H9 (cell line): ENCODE measurements at regions not wholly inside any gene's neighbourhood (a gene's known extent, or its start where the extent isn't known, plus 50 kb on each side); places are given as distances from the start of the nearest gene placed in this dataset.

Experiments
- DNase-seq: peaks from one replicate; pipeline ENCODE4 v3.0.0-alpha.2; 2017
- H2AFZ ChIP-seq: one replicate; pipeline ENCODE4 v1.6.1; 2013; ENCODE audit warnings: mild to moderate bottlenecking, low read length, control low read depth, moderate library complexity
- H2AK5ac ChIP-seq: 2 replicates; pipeline ENCODE4 v1.6.1; 2013; ENCODE audit warnings: low read length, control low read depth, mixed read lengths; ENCODE audit not compliant: insufficient read length
- H2BK120ac ChIP-seq: one replicate; pipeline ENCODE4 v1.6.1; 2013; ENCODE audit warnings: low read depth, mild to moderate bottlenecking, low read length, control low read depth, inconsistent platforms; ENCODE audit not compliant: poor library complexity, severe bottlenecking
- H2BK12ac ChIP-seq: 2 replicates; pipeline ENCODE4 v1.6.1; 2013; ENCODE audit warnings: low read length, control low read depth, mixed read lengths, low read depth; ENCODE audit not compliant: insufficient read length
- H2BK15ac ChIP-seq: 2 replicates; pipeline ENCODE4 v1.6.1; 2013; ENCODE audit warnings: low read depth, low read length, control low read depth
- H2BK20ac ChIP-seq: one replicate; pipeline ENCODE4 v1.6.1; 2013; ENCODE audit warnings: low read depth, mild to moderate bottlenecking, low read length, control low read depth, inconsistent platforms; ENCODE audit not compliant: poor library complexity, severe bottlenecking
- H2BK5ac ChIP-seq: 2 replicates; pipeline ENCODE4 v1.6.1; 2013; ENCODE audit warnings: low read length, control low read depth, mixed read lengths; ENCODE audit not compliant: insufficient read length
- H3K14ac ChIP-seq: 2 replicates; pipeline ENCODE4 v1.6.1; 2013; ENCODE audit warnings: low read length, control low read depth; ENCODE audit not compliant: insufficient read depth
- H3K18ac ChIP-seq: 2 replicates; pipeline ENCODE4 v1.6.1; 2013; ENCODE audit warnings: low read depth, mild to moderate bottlenecking, mixed read lengths, low read length, control low read depth; ENCODE audit not compliant: insufficient read length
- H3K23ac ChIP-seq: 2 replicates; pipeline ENCODE4 v1.6.1; 2013; ENCODE audit warnings: low read length, control low read depth, mixed read lengths, low read depth; ENCODE audit not compliant: insufficient read length
- H3K23me2 ChIP-seq: 2 replicates; pipeline ENCODE4 v1.6.1; 2013; ENCODE audit warnings: low read depth, mild to moderate bottlenecking, mixed read lengths, low read length, control low read depth; ENCODE audit not compliant: insufficient read length, poor library complexity, severe bottlenecking
- H3K27ac ChIP-seq: 2 replicates; pipeline ENCODE4 v1.5.1; 2013; ENCODE audit warnings: low read length, control low read depth, mixed read lengths, low read depth; ENCODE audit not compliant: insufficient read length
- H3K27me3 ChIP-seq: 2 replicates; pipeline ENCODE4 v1.6.1; 2013; ENCODE audit warnings: low read length, control low read depth, inconsistent platforms; ENCODE audit not compliant: insufficient read depth
- H3K4ac ChIP-seq: 2 replicates; pipeline ENCODE4 v1.6.1; 2013; ENCODE audit warnings: low read depth, mild to moderate bottlenecking, control low read depth, inconsistent platforms, low read length, moderate library complexity
- H3K4me1 ChIP-seq: 2 replicates; pipeline ENCODE4 v1.6.1; 2013; ENCODE audit warnings: low read length, control low read depth, inconsistent platforms; ENCODE audit not compliant: insufficient read depth
- H3K4me2 ChIP-seq: 2 replicates; pipeline ENCODE4 v1.6.1; 2013; ENCODE audit warnings: low read length, control low read depth, mixed read lengths; ENCODE audit not compliant: insufficient read length, insufficient read depth
- H3K56ac ChIP-seq: 2 replicates; pipeline ENCODE4 v1.6.1; 2013; ENCODE audit warnings: low read depth, mild to moderate bottlenecking, mixed read lengths, low read length, control low read depth; ENCODE audit not compliant: insufficient read length
- H3K79me1 ChIP-seq: 2 replicates; pipeline ENCODE4 v1.6.1; 2013; ENCODE audit warnings: low read depth, mild to moderate bottlenecking, moderate library complexity, low read length, control low read depth, inconsistent platforms; ENCODE audit not compliant: insufficient read depth, poor library complexity, severe bottlenecking
- H3K79me2 ChIP-seq: 2 replicates; pipeline ENCODE4 v1.6.1; 2013; ENCODE audit warnings: low read length, control low read depth, inconsistent platforms; ENCODE audit not compliant: insufficient read depth
- H3K9ac ChIP-seq: 2 replicates; pipeline ENCODE4 v1.6.1; 2013; ENCODE audit warnings: low read length, control low read depth, mixed read lengths; ENCODE audit not compliant: insufficient read length; ENCODE audit errors: extremely low read depth
- H3K9me3 ChIP-seq: one replicate; pipeline ENCODE4 v1.6.1; 2013; ENCODE audit warnings: low read depth, low read length, inconsistent platforms; ENCODE audit not compliant: control insufficient read depth
- H3T11ph ChIP-seq: one replicate; pipeline ENCODE4 v1.6.1; 2013; ENCODE audit warnings: mild to moderate bottlenecking, low read length, control low read depth, inconsistent platforms
- H4K20me1 ChIP-seq: one replicate; pipeline ENCODE4 v1.6.1; 2013; ENCODE audit not compliant: control insufficient read depth, insufficient read length, insufficient read depth
- H4K5ac ChIP-seq: 2 replicates; pipeline ENCODE4 v1.6.1; 2013; ENCODE audit warnings: low read depth, mild to moderate bottlenecking, mixed read lengths, low read length, control low read depth; ENCODE audit not compliant: insufficient read length
- H4K8ac ChIP-seq: replicated peaks from 2 replicates; pipeline ENCODE4 v1.6.1; 2013; ENCODE audit warnings: low read length, control low read depth, mixed read lengths, low read depth; ENCODE audit not compliant: insufficient read length
- H4K91ac ChIP-seq: 2 replicates; pipeline ENCODE4 v1.6.1; 2013; ENCODE audit warnings: low read depth, mild to moderate bottlenecking, moderate library complexity, mixed read lengths, low read length, control low read depth; ENCODE audit not compliant: insufficient read length
- H3K27ac Mint-ChIP-seq, 3 experiments: 2 replicates in 2 of 3; 3 replicates in 1 of 3; pipeline ENCODE4 v1.8.0; 2020 to 2021; ENCODE audit warnings: mixed read lengths in 3 of 3, mild to moderate bottlenecking in 1 of 3, moderate library complexity in 1 of 3
- H3K27me3 Mint-ChIP-seq: 2 replicates; pipeline ENCODE4 v1.8.0; 2021; ENCODE audit warnings: low read depth, mild to moderate bottlenecking, moderate library complexity, mixed read lengths
- H3K36me3 Mint-ChIP-seq, 3 experiments: 2 replicates in 2 of 3; 3 replicates in 1 of 3; pipeline ENCODE4 v1.8.0; 2020 to 2021; ENCODE audit warnings: low read depth in 3 of 3, mixed read lengths in 3 of 3; ENCODE audit not compliant: insufficient read depth in 1 of 3
- H3K4me1 Mint-ChIP-seq, 2 experiments: 2 replicates each; pipeline ENCODE4 v1.8.0; 2020; ENCODE audit warnings: mixed read lengths in 2 of 2
- H3K4me3 Mint-ChIP-seq, 2 experiments: 2 replicates in 1 of 2; 3 replicates in 1 of 2; pipeline ENCODE4 v1.8.0; 2020 to 2021; ENCODE audit warnings: mild to moderate bottlenecking in 2 of 2, mixed read lengths in 2 of 2, moderate library complexity in 1 of 2
- H3K9me3 Mint-ChIP-seq, 2 experiments: 2 replicates in 1 of 2; 3 replicates in 1 of 2; pipeline ENCODE4 v1.8.0; 2020; ENCODE audit warnings: mild to moderate bottlenecking in 2 of 2, mixed read lengths in 2 of 2, moderate library complexity in 1 of 2
- WGBS: extraction: QIAGEN DNeasy Blood & Tissue Kit; methylation state at CpG from one replicate; pipeline ENCODE4 v1.1.7; 2013; ENCODE audit warnings: missing lambda C conversion rate, low lambda C conversion rate, mixed read lengths; ENCODE audit not compliant: insufficient read length; ENCODE audit errors: extremely low coverage; 5-methylcytosine and 5-hydroxymethylcytosine counted together
- TF ChIP-seq, protein P1 (sequence below): fragments of 200-600 bp; sonication (generic); conservative IDR thresholded peaks from 3 replicates; pipeline ENCODE4 v1.8.0; 2021; ENCODE audit warnings: antibody characterized with exemption, mild to moderate bottlenecking

DNA sequence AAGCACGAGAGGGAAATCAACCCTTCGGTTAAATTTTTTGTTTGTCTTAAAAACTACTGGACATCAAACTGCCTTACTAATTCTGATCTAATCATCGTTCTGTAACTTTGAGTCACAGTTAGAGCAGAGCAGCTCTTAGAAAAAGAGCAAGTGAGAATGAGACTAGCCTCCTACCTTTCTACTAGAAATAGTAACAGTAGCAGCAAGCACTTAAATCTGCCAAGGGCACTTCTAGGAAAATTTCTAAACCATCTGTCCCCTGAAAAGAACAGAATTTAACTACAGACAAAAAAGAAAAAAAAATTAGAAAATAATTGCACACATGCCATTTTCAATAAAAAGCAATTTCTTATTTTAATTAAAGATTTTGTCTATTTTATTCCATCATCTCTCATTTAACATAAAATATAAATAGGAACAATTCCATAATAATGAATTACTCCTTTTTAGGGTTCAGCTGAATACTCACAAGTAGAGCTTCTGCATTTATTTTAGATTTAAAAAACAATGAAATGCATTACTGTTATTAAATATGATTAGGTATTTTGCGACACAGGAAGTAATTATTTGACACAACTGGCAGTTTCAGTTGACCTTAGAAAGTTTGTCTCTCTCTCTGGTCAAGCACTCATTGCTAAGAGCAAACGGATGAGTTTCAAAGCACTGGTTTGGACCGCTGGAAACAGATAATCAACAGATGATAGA, 250.8 kb upstream of the SOX9 start:
- Histone ChIP-seq H3K9ac (no peak overlapping the region), H2AK5ac (no peak overlapping the region), H2BK5ac (no peak overlapping the region), H4K91ac (no peak overlapping the region), H3K79me1 (no peaks in the 10 kb centered on the region), H4K5ac (no peak overlapping the region), H3K9me3 (no peaks in the 10 kb centered on the region), H3K79me2 (no peaks in the 10 kb centered on the region), H3K27ac (no peak overlapping the region), H3K23ac (no peak overlapping the region), H2BK20ac (no peak overlapping the region), H3K23me2 (no peaks in the 10 kb centered on the region), H3K27me3 (no peaks in the 10 kb centered on the region), H3K4me2 (no peak overlapping the region), H2AFZ (no peak overlapping the region), H2BK12ac (no peak overlapping the region), H3K4ac (no peak overlapping the region), H3K4me1 (no peaks in the 10 kb centered on the region), H2BK120ac (no peak overlapping the region), H3K14ac (no peak overlapping the region), H2BK15ac (no peak overlapping the region), H4K20me1 (no peaks in the 10 kb centered on the region), H3K56ac (no peak overlapping the region), H3K18ac (no peak overlapping the region), H3T11ph (no peak overlapping the region), H4K8ac (no peak overlapping the region)
- WGBS: no CpG with 5 or more reads among the region's 6 CpGs
- H3K36me3 Mint-ChIP-seq: no peaks in the 10 kb centered on the region; a peak in 2 of 7 replicates
- TF ChIP-seq, protein P1, sequence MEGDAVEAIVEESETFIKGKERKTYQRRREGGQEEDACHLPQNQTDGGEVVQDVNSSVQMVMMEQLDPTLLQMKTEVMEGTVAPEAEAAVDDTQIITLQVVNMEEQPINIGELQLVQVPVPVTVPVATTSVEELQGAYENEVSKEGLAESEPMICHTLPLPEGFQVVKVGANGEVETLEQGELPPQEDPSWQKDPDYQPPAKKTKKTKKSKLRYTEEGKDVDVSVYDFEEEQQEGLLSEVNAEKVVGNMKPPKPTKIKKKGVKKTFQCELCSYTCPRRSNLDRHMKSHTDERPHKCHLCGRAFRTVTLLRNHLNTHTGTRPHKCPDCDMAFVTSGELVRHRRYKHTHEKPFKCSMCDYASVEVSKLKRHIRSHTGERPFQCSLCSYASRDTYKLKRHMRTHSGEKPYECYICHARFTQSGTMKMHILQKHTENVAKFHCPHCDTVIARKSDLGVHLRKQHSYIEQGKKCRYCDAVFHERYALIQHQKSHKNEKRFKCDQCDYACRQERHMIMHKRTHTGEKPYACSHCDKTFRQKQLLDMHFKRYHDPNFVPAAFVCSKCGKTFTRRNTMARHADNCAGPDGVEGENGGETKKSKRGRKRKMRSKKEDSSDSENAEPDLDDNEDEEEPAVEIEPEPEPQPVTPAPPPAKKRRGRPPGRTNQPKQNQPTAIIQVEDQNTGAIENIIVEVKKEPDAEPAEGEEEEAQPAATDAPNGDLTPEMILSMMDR: no peak
- no peak overlapping the region for H3K4me3 Mint-ChIP-seq
- H3K9me3 Mint-ChIP-seq: peaks cover 3 to 5% of the 10 kb centered on the region in 2 experiments; a peak in 2 of 5 replicates
- no peaks in the 10 kb centered on the region for H3K4me1 Mint-ChIP-seq
- H3K27me3 Mint-ChIP-seq: peaks cover 2% of the 10 kb centered on the region; the same call in 1 of the 2 replicates
- no peak overlapping the region for H3K27ac Mint-ChIP-seq
- DNase-seq: no peak
